ENCODE measurements at regions not wholly inside any gene's neighbourhood (a gene's known extent, or its start where the extent isn't known, plus 50 kb on each side); places are given as distances from the start of the nearest gene placed in this dataset.

DNA sequence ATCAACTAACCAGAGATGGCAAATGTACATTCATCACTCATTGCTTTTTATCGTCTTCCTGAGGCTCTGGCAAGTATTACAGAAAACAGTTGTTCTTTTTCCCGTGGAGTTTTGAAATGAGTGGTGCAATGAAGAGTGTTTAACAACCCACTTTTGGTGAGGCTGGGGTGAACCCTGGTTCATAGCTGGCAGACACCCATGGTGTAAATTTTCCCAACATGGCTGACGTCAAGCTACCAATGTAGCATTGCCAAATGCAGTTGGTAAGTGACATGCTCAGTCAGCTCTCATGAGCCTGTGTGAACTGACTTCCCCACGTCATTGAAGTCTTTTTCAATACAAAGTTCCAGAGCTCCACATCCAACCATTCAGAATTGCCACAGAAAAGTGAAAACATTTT is 386.2 kb downstream of the TMEM114 start:
- Histone ChIP-seq H4K20me1 (ENCODE audit: insufficient read depth) (no peaks in the 10 kb centered on the region), H3K27me3 (ENCODE audit: insufficient read depth, low read length) (no peaks in the 10 kb centered on the region), H3K4me1 (ENCODE audit: control insufficient read depth in 1 of 2, insufficient read depth in 2 of 2, low read length in 2 of 2) (no peaks in the 10 kb centered on the region), H2AFZ (ENCODE audit: low read depth, low read length, poor library complexity, severe bottlenecking) (no peak overlapping the region), H3K9me3 (ENCODE audit: control insufficient read depth in 1 of 2, insufficient read depth in 1 of 2, low read depth in 1 of 2, low read length in 2 of 2) (peaks cover 0 to 9% of the 10 kb centered on the region in 2 experiments; a peak in 2 of 4 replicates), H3K9ac (ENCODE audit: low read length) (no peak overlapping the region), H3K79me2 (ENCODE audit: insufficient read depth, low read length) (no peaks in the 10 kb centered on the region), H3K4me2 (ENCODE audit: low read length) (no peak overlapping the region), H3K4me3 (replicated peaks in 1 of 2; ENCODE audit: low read depth in 1 of 2, low read length in 2 of 2) (no peak overlapping the region), H3K36me3 (ENCODE audit: control insufficient read depth in 1 of 2, insufficient read depth in 2 of 2, low read length in 2 of 2) (no peaks in the 10 kb centered on the region), H3K27ac (ENCODE audit: low read depth, low read length) (no peak overlapping the region), H3K9me2 (ENCODE audit: insufficient read depth) (no peaks in the 10 kb centered on the region)
- POLR2A ChIA-PET: no interaction called here
- DNase-seq (ENCODE audit: low read depth, low spot score) (no peak), ATAC-seq (no peak)
- CTCF ChIA-PET: no interaction called here
- RAD21 ChIA-PET (ENCODE audit: low non-redundant PET in 1 of 2, low total read pairs in 2 of 2, uncharacterized antibody in 2 of 2, unreplicated experiment in 2 of 2): no interaction called here
- no TSS peak for BruUV-seq (replicated peaks)
- intact Hi-C loops (cut with micrococcal nuclease): no loop called here
- TF ChIP-seq, protein P1, sequence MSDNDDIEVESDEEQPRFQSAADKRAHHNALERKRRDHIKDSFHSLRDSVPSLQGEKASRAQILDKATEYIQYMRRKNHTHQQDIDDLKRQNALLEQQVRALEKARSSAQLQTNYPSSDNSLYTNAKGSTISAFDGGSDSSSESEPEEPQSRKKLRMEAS (IDR thresholded peaks at IDR 0.05): no peak
- TF ChIP-seq CBX3 (IDR thresholded peaks at IDR 0.05; ENCODE audit: low read depth) (no peak), POLR2AphosphoS5 (IDR thresholded peaks at IDR 0.05; ENCODE audit: low read depth, low read length) (no peak), ZFX (IDR thresholded peaks at IDR 0.05) (no peak), POLR2A (IDR thresholded peaks at IDR 0.05; ENCODE audit: borderline replicate concordance, extremely low read depth, insufficient read depth, insufficient read length) (no peak), EZH2phosphoT487 (IDR thresholded peaks at IDR 0.05; ENCODE audit: borderline replicate concordance) (no peak)
- TF ChIP-seq, protein P2, sequence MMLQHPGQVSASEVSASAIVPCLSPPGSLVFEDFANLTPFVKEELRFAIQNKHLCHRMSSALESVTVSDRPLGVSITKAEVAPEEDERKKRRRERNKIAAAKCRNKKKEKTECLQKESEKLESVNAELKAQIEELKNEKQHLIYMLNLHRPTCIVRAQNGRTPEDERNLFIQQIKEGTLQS (IDR thresholded peaks at IDR 0.05): no peak

DNA sequence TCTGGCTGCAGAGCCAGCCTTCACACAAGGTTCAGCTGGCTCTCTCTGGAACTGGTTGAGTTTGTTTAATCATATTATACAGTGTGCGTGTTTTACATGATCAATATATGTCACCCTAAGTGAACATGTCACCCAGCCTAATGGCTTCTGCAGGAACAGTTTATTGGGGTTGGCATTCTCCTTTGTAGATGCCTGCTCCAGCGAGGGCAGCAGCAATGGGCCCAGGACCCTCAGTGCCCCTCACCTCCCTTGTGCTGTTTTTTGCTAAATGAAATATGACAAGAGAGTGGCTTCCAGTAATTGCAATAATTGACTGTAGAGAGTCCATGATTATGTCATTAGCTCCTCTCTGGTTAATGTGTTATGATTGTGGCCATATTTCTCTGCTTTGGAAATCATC is 387.2 kb downstream of the TMEM114 start:
- RAD21 ChIA-PET (ENCODE audit: low non-redundant PET in 1 of 2, low total read pairs in 2 of 2, uncharacterized antibody in 2 of 2, unreplicated experiment in 2 of 2): no interaction called here
- Histone ChIP-seq H3K27ac (ENCODE audit: low read depth, low read length) (no peak overlapping the region), H3K27me3 (ENCODE audit: insufficient read depth, low read length) (no peaks in the 10 kb centered on the region), H3K36me3 (ENCODE audit: control insufficient read depth in 1 of 2, insufficient read depth in 2 of 2, low read length in 2 of 2) (no peaks in the 10 kb centered on the region), H3K4me2 (ENCODE audit: low read length) (no peak overlapping the region), H3K9me3 (ENCODE audit: control insufficient read depth in 1 of 2, insufficient read depth in 1 of 2, low read depth in 1 of 2, low read length in 2 of 2) (peaks cover 0 to 15% of the 10 kb centered on the region in 2 experiments; a peak in 2 of 4 replicates), H3K9ac (ENCODE audit: low read length) (no peak overlapping the region), H3K79me2 (ENCODE audit: insufficient read depth, low read length) (no peaks in the 10 kb centered on the region), H3K4me1 (ENCODE audit: control insufficient read depth in 1 of 2, insufficient read depth in 2 of 2, low read length in 2 of 2) (no peaks in the 10 kb centered on the region), H2AFZ (ENCODE audit: low read depth, low read length, poor library complexity, severe bottlenecking) (no peak overlapping the region), H3K4me3 (replicated peaks in 1 of 2; ENCODE audit: low read depth in 1 of 2, low read length in 2 of 2) (no peak overlapping the region), H3K9me2 (ENCODE audit: insufficient read depth) (no peaks in the 10 kb centered on the region), H4K20me1 (ENCODE audit: insufficient read depth) (no peaks in the 10 kb centered on the region; the same call in 1 of the 2 replicates)
- no TSS peak for BruUV-seq (replicated peaks)
- POLR2A ChIA-PET: no interaction called here
- intact Hi-C loops (cut with micrococcal nuclease): no loop called here
- DNase-seq (ENCODE audit: low read depth, low spot score) (no peak), ATAC-seq (no peak)
- CTCF ChIA-PET: no interaction called here
- no peak for TF ChIP-seq SIN3A (IDR thresholded peaks at IDR 0.05; ENCODE audit: low read depth)
- TF ChIP-seq EGR1 (IDR thresholded peaks at IDR 0.05; ENCODE audit: low read depth): no peak
- TF ChIP-seq EZH2phosphoT487 (IDR thresholded peaks at IDR 0.05; ENCODE audit: borderline replicate concordance): no peak
- no peak for TF ChIP-seq EZH2 (IDR thresholded peaks at IDR 0.05)
- no peak for TF ChIP-seq SRF (IDR thresholded peaks at IDR 0.05; ENCODE audit: low read depth)
- TF ChIP-seq POLR2A (IDR thresholded peaks at IDR 0.05; ENCODE audit: borderline replicate concordance, extremely low read depth, insufficient read depth, insufficient read length): no peak
- no peak for TF ChIP-seq POLR2AphosphoS5 (IDR thresholded peaks at IDR 0.05; ENCODE audit: low read depth, low read length)
- TF ChIP-seq ELF1 (IDR thresholded peaks at IDR 0.05; ENCODE audit: borderline replicate concordance, low read depth): no peak
- TF ChIP-seq, protein P3, sequence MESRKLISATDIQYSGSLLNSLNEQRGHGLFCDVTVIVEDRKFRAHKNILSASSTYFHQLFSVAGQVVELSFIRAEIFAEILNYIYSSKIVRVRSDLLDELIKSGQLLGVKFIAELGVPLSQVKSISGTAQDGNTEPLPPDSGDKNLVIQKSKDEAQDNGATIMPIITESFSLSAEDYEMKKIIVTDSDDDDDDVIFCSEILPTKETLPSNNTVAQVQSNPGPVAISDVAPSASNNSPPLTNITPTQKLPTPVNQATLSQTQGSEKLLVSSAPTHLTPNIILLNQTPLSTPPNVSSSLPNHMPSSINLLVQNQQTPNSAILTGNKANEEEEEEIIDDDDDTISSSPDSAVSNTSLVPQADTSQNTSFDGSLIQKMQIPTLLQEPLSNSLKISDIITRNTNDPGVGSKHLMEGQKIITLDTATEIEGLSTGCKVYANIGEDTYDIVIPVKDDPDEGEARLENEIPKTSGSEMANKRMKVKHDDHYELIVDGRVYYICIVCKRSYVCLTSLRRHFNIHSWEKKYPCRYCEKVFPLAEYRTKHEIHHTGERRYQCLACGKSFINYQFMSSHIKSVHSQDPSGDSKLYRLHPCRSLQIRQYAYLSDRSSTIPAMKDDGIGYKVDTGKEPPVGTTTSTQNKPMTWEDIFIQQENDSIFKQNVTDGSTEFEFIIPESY (IDR thresholded peaks at IDR 0.05; ENCODE audit: extremely low read depth, insufficient replicate concordance, low read length): no peak
- TF ChIP-seq, protein P4, sequence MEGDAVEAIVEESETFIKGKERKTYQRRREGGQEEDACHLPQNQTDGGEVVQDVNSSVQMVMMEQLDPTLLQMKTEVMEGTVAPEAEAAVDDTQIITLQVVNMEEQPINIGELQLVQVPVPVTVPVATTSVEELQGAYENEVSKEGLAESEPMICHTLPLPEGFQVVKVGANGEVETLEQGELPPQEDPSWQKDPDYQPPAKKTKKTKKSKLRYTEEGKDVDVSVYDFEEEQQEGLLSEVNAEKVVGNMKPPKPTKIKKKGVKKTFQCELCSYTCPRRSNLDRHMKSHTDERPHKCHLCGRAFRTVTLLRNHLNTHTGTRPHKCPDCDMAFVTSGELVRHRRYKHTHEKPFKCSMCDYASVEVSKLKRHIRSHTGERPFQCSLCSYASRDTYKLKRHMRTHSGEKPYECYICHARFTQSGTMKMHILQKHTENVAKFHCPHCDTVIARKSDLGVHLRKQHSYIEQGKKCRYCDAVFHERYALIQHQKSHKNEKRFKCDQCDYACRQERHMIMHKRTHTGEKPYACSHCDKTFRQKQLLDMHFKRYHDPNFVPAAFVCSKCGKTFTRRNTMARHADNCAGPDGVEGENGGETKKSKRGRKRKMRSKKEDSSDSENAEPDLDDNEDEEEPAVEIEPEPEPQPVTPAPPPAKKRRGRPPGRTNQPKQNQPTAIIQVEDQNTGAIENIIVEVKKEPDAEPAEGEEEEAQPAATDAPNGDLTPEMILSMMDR (IDR thresholded peaks at IDR 0.05 in 2 of 3, conservative IDR thresholded peaks at IDR 0.05 in 1 of 3; ENCODE audit: borderline replicate concordance in 1 of 3, insufficient read depth in 1 of 3, low read depth in 2 of 3, low read length in 2 of 3): no peak
- TF ChIP-seq YY1 (IDR thresholded peaks at IDR 0.05; ENCODE audit: extremely low read depth, insufficient replicate concordance, low read depth, low read length): no peak

Data from HCT116 (cell line).